ENCODE measurements at regions not wholly inside any gene's neighbourhood (a gene's known extent, or its start where the extent isn't known, plus 50 kb on each side); places are given as distances from the start of the nearest gene placed in this dataset.

GRCh38 chr4:127126718-127127117 is 506.0 kb upstream of the INTU start:
- no peak for TF ChIP-seq ZNF274 (IDR thresholded peaks at IDR 0.05; ENCODE audit: low read depth, low read length)
- TF ChIP-seq YY1 (IDR thresholded peaks at IDR 0.05; ENCODE audit: insufficient read depth, insufficient read length), result no peak
- no peak for TF ChIP-seq SUZ12 (IDR thresholded peaks at IDR 0.05; ENCODE audit: extremely low read depth, insufficient read depth, insufficient read length)
